GM23338 (cell line): ENCODE measurements at regions not wholly inside any gene's neighbourhood (a gene's known extent, or its start where the extent isn't known, plus 50 kb on each side); places are given as distances from the start of the nearest gene placed in this dataset.

Experiments
- ATAC-seq: fragments of 200-7000 bp; cut with Tn5 transposase; 3 replicates; pipeline ENCODE4 v1.9.1; 2020
- DNase-seq: peaks from one replicate; pipeline ENCODE4 v3.0.0-alpha.2; 2015; ENCODE audit warnings: low spot score
- H2AFZ ChIP-seq: fragments of 200-600 bp; sonication (generic); 2 replicates; pipeline ENCODE4 v1.8.0; 2016; ENCODE audit warnings: antibody characterized with exemption, mild to moderate bottlenecking, moderate library complexity
- H3F3A ChIP-seq: fragments of 200-600 bp; sonication (generic); replicated peaks from 2 replicates; pipeline ENCODE4 v1.8.0; 2017; ENCODE audit warnings: antibody characterized with exemption, mixed run types, low read depth
- H3K27ac ChIP-seq: fragments of 200-600 bp; sonication (generic); 2 replicates; pipeline ENCODE4 v1.6.1; 2016; ENCODE audit warnings: low read depth
- H3K27me3 ChIP-seq: fragments of 200-600 bp; sonication (generic); 2 replicates; pipeline ENCODE4 v1.8.0; 2016; ENCODE audit warnings: mild to moderate bottlenecking, mixed run types, moderate library complexity; ENCODE audit not compliant: insufficient read depth
- H3K36me3 ChIP-seq: fragments of 200-600 bp; sonication (generic); 2 replicates; pipeline ENCODE4 v1.8.0; 2016; ENCODE audit warnings: mild to moderate bottlenecking; ENCODE audit not compliant: insufficient read depth
- H3K4me1 ChIP-seq: fragments of 200-600 bp; sonication (generic); 2 replicates; pipeline ENCODE4 v1.8.0; 2016; ENCODE audit warnings: mild to moderate bottlenecking, moderate library complexity; ENCODE audit not compliant: insufficient read depth
- H3K4me2 ChIP-seq: fragments of 200-600 bp; sonication (generic); 2 replicates; pipeline ENCODE4 v1.7.1; 2017; ENCODE audit warnings: mixed run types
- H3K4me3 ChIP-seq: fragments of 200-600 bp; sonication (generic); 2 replicates; pipeline ENCODE4 v1.6.1; 2016; ENCODE audit warnings: mixed run types
- H3K79me2 ChIP-seq: fragments of 200-600 bp; sonication (generic); replicated peaks from 2 replicates; pipeline ENCODE4 v1.8.0; 2017; ENCODE audit warnings: mild to moderate bottlenecking; ENCODE audit not compliant: insufficient read depth
- H3K9me2 ChIP-seq: fragments of 200-600 bp; sonication (generic); 2 replicates; pipeline ENCODE4 v1.8.0; 2017; ENCODE audit not compliant: insufficient read depth
- H4K20me1 ChIP-seq: fragments of 200-600 bp; sonication (generic); replicated peaks from 2 replicates; pipeline ENCODE4 v1.8.0; 2017; ENCODE audit warnings: mild to moderate bottlenecking; ENCODE audit not compliant: insufficient read depth
- H3K27ac Mint-ChIP-seq: 2 replicates; pipeline ENCODE4 v1.8.0; 2020; ENCODE audit warnings: inconsistent platforms, mild to moderate bottlenecking, moderate library complexity, mixed read lengths
- H3K27me3 Mint-ChIP-seq: 3 replicates; pipeline ENCODE4 v1.8.0; 2022; ENCODE audit warnings: low read depth, mild to moderate bottlenecking, moderate library complexity, mixed read lengths, inconsistent platforms; ENCODE audit not compliant: insufficient read depth, poor library complexity
- H3K36me3 Mint-ChIP-seq: 3 replicates; pipeline ENCODE4 v1.8.0; 2021; ENCODE audit warnings: low read depth, mild to moderate bottlenecking, inconsistent platforms, moderate library complexity, mixed read lengths
- H3K4me1 Mint-ChIP-seq: 3 replicates; pipeline ENCODE4 v1.8.0; 2020; ENCODE audit warnings: mild to moderate bottlenecking, inconsistent platforms, mixed read lengths
- H3K4me3 Mint-ChIP-seq: 3 replicates; pipeline ENCODE4 v1.8.0; 2021; ENCODE audit warnings: moderate library complexity, mild to moderate bottlenecking, inconsistent platforms, mixed read lengths
- H3K9me3 Mint-ChIP-seq: 3 replicates; pipeline ENCODE4 v1.8.0; 2020; ENCODE audit warnings: moderate library complexity, mild to moderate bottlenecking, inconsistent platforms, mixed read lengths
- CREB1 ChIP-seq: fragments of 250-450 bp; sonication (Bioruptor Pico); IDR thresholded peaks from 2 replicates; pipeline ENCODE4 v1.5.0; 2020; ENCODE audit warnings: low read depth, mild to moderate bottlenecking, moderate library complexity
- EZH2phosphoT487 ChIP-seq: fragments of 200-600 bp; sonication (generic); IDR thresholded peaks from one replicate; pipeline ENCODE4 v1.8.1; 2018; ENCODE audit warnings: antibody characterized with exemption; ENCODE audit not compliant: unreplicated experiment
- JUNB ChIP-seq: IDR thresholded peaks from one replicate; pipeline ENCODE4 v1.6.1; 2016; ENCODE audit warnings: antibody characterized with exemption; ENCODE audit not compliant: unreplicated experiment
- REST ChIP-seq: IDR thresholded peaks from one replicate; pipeline ENCODE4 v1.6.1; 2018; ENCODE audit warnings: antibody characterized with exemption; ENCODE audit not compliant: unreplicated experiment
- STAT1 ChIP-seq: IDR thresholded peaks from one replicate; pipeline ENCODE4 v1.6.1; 2016; ENCODE audit warnings: antibody characterized with exemption; ENCODE audit not compliant: unreplicated experiment
- ZNF114 ChIP-seq: fragments of 250-450 bp; sonication (Bioruptor Pico); IDR thresholded peaks from 2 replicates; pipeline ENCODE4 v1.5.0; 2020; ENCODE audit warnings: mild to moderate bottlenecking, moderate library complexity
- ZNF331 ChIP-seq: fragments of 250-450 bp; sonication (Bioruptor Pico); IDR thresholded peaks from 2 replicates; pipeline ENCODE4 v1.5.0; 2020; ENCODE audit warnings: low read depth, mild to moderate bottlenecking, moderate library complexity
- ZNF462 ChIP-seq: fragments of 250-450 bp; sonication (Bioruptor Pico); IDR thresholded peaks from 2 replicates; pipeline ENCODE4 v1.5.0; 2020; ENCODE audit warnings: mild to moderate bottlenecking, moderate library complexity

GRCh38 chr15:46894644-46895043 is 822.7 kb upstream of the SEMA6D start:
- no peaks in the 10 kb centered on the region for H3K4me1 ChIP-seq
- Mint-ChIP-seq H3K9me3 (peaks cover 36% of the 10 kb centered on the region), H3K4me3 (no peak overlapping the region), H3K27ac (no peak overlapping the region), H3K27me3 (no peaks in the 10 kb centered on the region), H3K4me1 (no peaks in the 10 kb centered on the region), H3K36me3 (peaks cover 3% of the 10 kb centered on the region; the same call in 1 of the 3 replicates)
- no peak overlapping the region for H2AFZ ChIP-seq
- no peaks in the 10 kb centered on the region; the same call in 1 of the 2 replicates for H3K9me2 ChIP-seq
- H3K36me3 ChIP-seq, result no peaks in the 10 kb centered on the region
- no peaks in the 10 kb centered on the region for H4K20me1 ChIP-seq
- no peak for ATAC-seq
- no peak overlapping the region for H3K4me3 ChIP-seq
- no peaks in the 10 kb centered on the region for H3F3A ChIP-seq
- H3K79me2 ChIP-seq, result no peaks in the 10 kb centered on the region
- no peak overlapping the region for H3K4me2 ChIP-seq
- TF ChIP-seq ZNF331 (CRISPR knock-in tag), result no peak
- TF ChIP-seq CREB1, result no peak
- TF ChIP-seq STAT1, result no peak
- TF ChIP-seq EZH2phosphoT487, result no peak
- no peak for TF ChIP-seq JUNB
- no peak for TF ChIP-seq REST
- TF ChIP-seq ZNF462, result no peak
- TF ChIP-seq ZNF114, result no peak
- no peak for DNase-seq
- no peaks in the 10 kb centered on the region for H3K27me3 ChIP-seq
- no peak overlapping the region for H3K27ac ChIP-seq
